Smooth muscle cell (in vitro differentiated cells): ENCODE measurements at regions not wholly inside any gene's neighbourhood (a gene's known extent, or its start where the extent isn't known, plus 50 kb on each side); places are given as distances from the start of the nearest gene placed in this dataset.

Experiments
- DNase-seq: peaks from one replicate; lab custom pipeline; 2025; ENCODE audit not compliant: unreplicated experiment; lab: John Stamatoyannopoulos, UW
- H2AFZ ChIP-seq: fragments of 200-600 bp; sonication (generic); 2 replicates; pipeline ENCODE4 v1.6.0; 2016; ENCODE audit warnings: antibody characterized with exemption, low read depth, mild to moderate bottlenecking
- H3F3A ChIP-seq: fragments of 200-600 bp; sonication (generic); 2 replicates; pipeline ENCODE4 v1.6.0; 2017; ENCODE audit warnings: antibody characterized with exemption, low read depth
- H3K27ac ChIP-seq: fragments of 200-600 bp; sonication (generic); 2 replicates; pipeline ENCODE4 v1.5.1; 2016; ENCODE audit warnings: low read depth, mild to moderate bottlenecking
- H3K27me3 ChIP-seq: fragments of 200-600 bp; sonication (generic); 2 replicates; pipeline ENCODE4 v1.6.1; 2016; ENCODE audit warnings: low read depth, mild to moderate bottlenecking
- H3K36me3 ChIP-seq: fragments of 200-600 bp; sonication (generic); 2 replicates; pipeline ENCODE4 v1.5.1; 2016; ENCODE audit warnings: low read depth
- H3K4me1 ChIP-seq: fragments of 200-600 bp; sonication (generic); 2 replicates; pipeline ENCODE4 v1.5.1; 2016; ENCODE audit warnings: low read depth
- H3K4me2 ChIP-seq: fragments of 200-600 bp; sonication (generic); 2 replicates; pipeline ENCODE4 v1.6.0; 2016; ENCODE audit warnings: mild to moderate bottlenecking
- H3K4me3 ChIP-seq: fragments of 200-600 bp; sonication (generic); 2 replicates; pipeline ENCODE4 v1.5.1; 2016; ENCODE audit warnings: mild to moderate bottlenecking
- H3K79me2 ChIP-seq: fragments of 200-600 bp; sonication (generic); 2 replicates; pipeline ENCODE4 v1.6.0; 2016; ENCODE audit warnings: low read depth, mild to moderate bottlenecking
- H3K9ac ChIP-seq: fragments of 200-600 bp; sonication (generic); 2 replicates; pipeline ENCODE4 v1.6.0; 2016; ENCODE audit warnings: low read depth
- H3K9me3 ChIP-seq: fragments of 200-600 bp; sonication (generic); replicated peaks from 2 replicates; pipeline ENCODE4 v1.5.1; 2016; ENCODE audit warnings: low read depth
- H4K20me1 ChIP-seq: fragments of 200-600 bp; sonication (generic); 2 replicates; pipeline ENCODE4 v1.6.0; 2016; ENCODE audit warnings: low read depth
- WGBS: methylation state at CpG from one replicate; pipeline ENCODE4 v1.1.7; 2016; ENCODE audit warnings: low lambda C conversion rate; 5-methylcytosine and 5-hydroxymethylcytosine counted together
- TF ChIP-seq, protein P1 (sequence below): fragments of 200-600 bp; sonication (generic); IDR thresholded peaks from 2 replicates; pipeline ENCODE4 v1.5.1; 2017; ENCODE audit warnings: borderline replicate concordance, mild to moderate bottlenecking, antibody characterized with exemption; ENCODE audit not compliant: insufficient read depth, poor library complexity, severe bottlenecking

DNA sequence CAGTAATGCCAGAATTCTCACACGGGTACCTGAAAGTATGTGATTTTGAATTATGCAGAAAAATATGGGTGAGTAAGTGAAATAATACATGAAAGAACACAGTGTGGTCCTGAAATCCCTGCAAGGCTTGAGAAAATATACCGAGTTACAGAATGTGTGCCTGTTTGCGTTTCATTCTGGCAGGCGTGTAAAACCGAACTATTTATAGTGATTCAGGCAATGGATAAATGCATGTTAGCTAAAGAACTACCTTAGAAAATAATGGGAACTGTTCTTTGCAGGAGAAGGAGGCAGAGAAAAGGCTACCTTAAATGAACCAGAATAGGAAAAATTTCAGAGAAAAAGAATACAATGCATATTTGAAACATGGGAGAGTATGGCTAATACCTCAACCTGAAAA, 145.8 kb upstream of the KCNQ5 start:
- H3K27ac ChIP-seq: no peak overlapping the region
- H3K79me2 ChIP-seq: no peaks in the 10 kb centered on the region
- H4K20me1 ChIP-seq: no peaks in the 10 kb centered on the region
- H3K4me3 ChIP-seq: no peak overlapping the region
- no peak for DNase-seq
- no peaks in the 10 kb centered on the region for H3K4me1 ChIP-seq
- no peak overlapping the region for H3K4me2 ChIP-seq
- no peak overlapping the region for H3K9ac ChIP-seq
- H3K9me3 ChIP-seq: no peaks in the 10 kb centered on the region
- no peaks in the 10 kb centered on the region for H3K27me3 ChIP-seq
- TF ChIP-seq, protein P1, sequence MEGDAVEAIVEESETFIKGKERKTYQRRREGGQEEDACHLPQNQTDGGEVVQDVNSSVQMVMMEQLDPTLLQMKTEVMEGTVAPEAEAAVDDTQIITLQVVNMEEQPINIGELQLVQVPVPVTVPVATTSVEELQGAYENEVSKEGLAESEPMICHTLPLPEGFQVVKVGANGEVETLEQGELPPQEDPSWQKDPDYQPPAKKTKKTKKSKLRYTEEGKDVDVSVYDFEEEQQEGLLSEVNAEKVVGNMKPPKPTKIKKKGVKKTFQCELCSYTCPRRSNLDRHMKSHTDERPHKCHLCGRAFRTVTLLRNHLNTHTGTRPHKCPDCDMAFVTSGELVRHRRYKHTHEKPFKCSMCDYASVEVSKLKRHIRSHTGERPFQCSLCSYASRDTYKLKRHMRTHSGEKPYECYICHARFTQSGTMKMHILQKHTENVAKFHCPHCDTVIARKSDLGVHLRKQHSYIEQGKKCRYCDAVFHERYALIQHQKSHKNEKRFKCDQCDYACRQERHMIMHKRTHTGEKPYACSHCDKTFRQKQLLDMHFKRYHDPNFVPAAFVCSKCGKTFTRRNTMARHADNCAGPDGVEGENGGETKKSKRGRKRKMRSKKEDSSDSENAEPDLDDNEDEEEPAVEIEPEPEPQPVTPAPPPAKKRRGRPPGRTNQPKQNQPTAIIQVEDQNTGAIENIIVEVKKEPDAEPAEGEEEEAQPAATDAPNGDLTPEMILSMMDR: no peak
- H3K36me3 ChIP-seq: no peaks in the 10 kb centered on the region
- 92% methylated on average over 5 of the region's 5 CpGs for WGBS
- H2AFZ ChIP-seq: no peak overlapping the region
- no peaks in the 10 kb centered on the region for H3F3A ChIP-seq

DNA sequence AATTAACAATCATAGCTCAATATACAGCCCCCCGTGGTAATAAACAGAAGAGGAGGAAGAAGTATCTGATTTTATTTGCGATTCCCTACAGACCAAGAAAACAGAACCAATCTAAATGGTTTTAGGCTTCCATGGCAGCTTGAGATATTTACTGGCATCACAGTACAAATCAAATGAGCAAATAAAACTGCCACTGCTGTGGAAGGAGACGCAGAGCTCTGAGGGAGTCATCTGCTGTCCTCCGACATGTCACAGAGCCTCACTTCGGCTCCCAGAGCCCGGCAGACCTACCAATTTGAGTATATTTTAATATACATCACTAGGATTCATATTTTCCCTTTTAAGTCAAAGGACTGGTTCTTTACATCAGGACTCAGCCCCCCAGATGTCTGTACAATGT, 145.2 kb upstream of the KCNQ5 start:
- DNase-seq: no peak
- TF ChIP-seq, protein P1: no peak
- H3K4me1 ChIP-seq: no peaks in the 10 kb centered on the region
- H3K36me3 ChIP-seq: no peaks in the 10 kb centered on the region
- WGBS: 82% methylated on average over 6 of the region's 6 CpGs
- H4K20me1 ChIP-seq: no peaks in the 10 kb centered on the region
- H3F3A ChIP-seq: no peaks in the 10 kb centered on the region
- H3K4me3 ChIP-seq: no peak overlapping the region
- no peak overlapping the region for H3K4me2 ChIP-seq
- no peak overlapping the region for H3K9ac ChIP-seq
- no peak overlapping the region for H2AFZ ChIP-seq
- H3K79me2 ChIP-seq: no peaks in the 10 kb centered on the region
- no peaks in the 10 kb centered on the region for H3K27me3 ChIP-seq
- H3K27ac ChIP-seq: no peak overlapping the region
- H3K9me3 ChIP-seq: no peaks in the 10 kb centered on the region

DNA sequence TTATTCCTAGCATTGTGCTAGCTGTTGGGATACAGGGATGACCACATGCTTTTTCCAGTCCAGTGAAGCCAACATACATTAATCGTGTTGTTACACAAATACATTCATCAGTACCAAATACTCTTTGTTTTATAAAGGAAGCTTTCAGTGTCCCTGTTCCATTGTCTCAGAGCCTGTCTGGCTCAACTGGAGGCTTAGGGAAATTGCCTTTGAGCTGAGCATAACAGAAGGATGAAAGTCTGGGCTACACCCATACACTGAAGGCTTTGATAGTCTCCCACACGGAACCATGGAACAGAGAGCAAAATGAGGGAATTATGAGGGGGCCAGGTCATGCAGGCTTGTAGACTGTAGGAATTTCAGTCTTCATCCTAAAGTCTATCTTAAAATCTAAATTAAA, 126.4 kb upstream of the KCNQ5 start:
- Histone ChIP-seq H3F3A (no peaks in the 10 kb centered on the region), H3K27ac (no peak overlapping the region), H3K36me3 (no peaks in the 10 kb centered on the region), H3K9ac (no peak overlapping the region), H3K4me3 (no peak overlapping the region), H3K4me2 (no peak overlapping the region), H3K4me1 (no peaks in the 10 kb centered on the region), H3K27me3 (no peaks in the 10 kb centered on the region), H4K20me1 (no peaks in the 10 kb centered on the region), H2AFZ (no peak overlapping the region), H3K79me2 (no peaks in the 10 kb centered on the region), H3K9me3 (no peaks in the 10 kb centered on the region)
- DNase-seq: no peak
- WGBS: 84% methylated on average over 2 of the region's 2 CpGs
- TF ChIP-seq, protein P1: no peak

DNA sequence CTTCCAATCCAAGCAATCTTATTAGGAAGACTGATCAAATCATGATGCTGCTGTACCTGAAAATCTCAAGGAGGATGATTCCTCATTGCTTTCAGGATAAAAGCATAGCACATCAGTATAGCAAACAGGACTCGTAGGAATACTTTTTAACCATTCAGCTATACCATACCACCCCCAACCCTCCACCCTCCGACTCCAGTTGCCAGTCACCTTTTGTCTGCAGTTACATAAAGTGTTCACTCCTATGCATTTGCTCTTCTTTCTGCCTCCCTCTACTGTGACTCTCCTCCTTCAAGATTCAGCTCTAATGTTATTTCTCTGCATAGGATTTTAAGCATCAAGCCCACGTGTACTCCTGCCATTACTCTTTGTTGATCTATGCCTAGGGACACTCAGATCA, 124.7 kb upstream of the KCNQ5 start:
- Histone ChIP-seq H3K79me2 (no peaks in the 10 kb centered on the region), H3K4me3 (no peak overlapping the region), H3K4me1 (no peaks in the 10 kb centered on the region), H3K27me3 (no peaks in the 10 kb centered on the region), H2AFZ (no peak overlapping the region), H3K36me3 (no peaks in the 10 kb centered on the region), H4K20me1 (no peaks in the 10 kb centered on the region), H3K27ac (no peak overlapping the region), H3K9me3 (no peaks in the 10 kb centered on the region), H3K9ac (no peak overlapping the region), H3K4me2 (no peak overlapping the region), H3F3A (no peaks in the 10 kb centered on the region)
- 83% methylated on average over 3 of the region's 3 CpGs for WGBS
- DNase-seq: no peak
- TF ChIP-seq, protein P1: no peak
